ENCODE measurements at regions not wholly inside any gene's neighbourhood (a gene's known extent, or its start where the extent isn't known, plus 50 kb on each side); places are given as distances from the start of the nearest gene placed in this dataset.

DNA sequence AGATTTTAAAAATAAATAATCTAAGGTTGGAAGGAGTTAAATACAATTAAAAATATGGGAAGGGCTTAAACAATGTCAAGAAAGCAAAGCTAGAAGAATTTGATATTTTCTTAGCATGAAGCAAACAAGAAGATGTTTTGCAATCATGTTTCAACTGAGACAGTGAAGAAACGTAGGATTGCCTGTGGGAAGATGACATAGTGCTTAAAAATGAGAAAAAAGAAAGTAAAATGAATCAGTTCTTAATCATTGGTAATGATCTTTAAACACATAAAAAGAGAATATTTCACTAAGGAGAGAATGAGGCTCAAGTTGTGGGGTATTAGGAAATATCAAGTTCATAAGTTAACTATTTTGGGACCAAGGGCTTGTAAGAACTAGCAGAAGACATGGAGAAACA, 855.0 kb downstream of the METTL15 start:
- TF ChIP-seq POLR2A (IDR thresholded peaks at IDR 0.05; ENCODE audit: low read depth, low read length) (no peak), POLR2AphosphoS5 (IDR thresholded peaks at IDR 0.05; ENCODE audit: low read depth, low read length) (no peak), SPI1 (IDR thresholded peaks at IDR 0.05; ENCODE audit: low read depth, low read length) (no peak), TAF1 (IDR thresholded peaks at IDR 0.05; ENCODE audit: low read depth, low read length) (no peak), PAX5 (IDR thresholded peaks at IDR 0.05; ENCODE audit: insufficient read depth, low read length, severe bottlenecking) (no peak), POU2F2 (IDR thresholded peaks at IDR 0.05; ENCODE audit: low read depth, low read length) (no peak)
